HepG2 (cell line): ENCODE measurements at regions not wholly inside any gene's neighbourhood (a gene's known extent, or its start where the extent isn't known, plus 50 kb on each side); places are given as distances from the start of the nearest gene placed in this dataset.

Experiments
- ARNT ChIP-seq: fragments of 450-650 bp; IDR thresholded peaks from 2 replicates; pipeline ENCODE4 v1.6.1; 2017
- CHD2 ChIP-seq: IDR thresholded peaks from 2 replicates; pipeline ENCODE4 v1.6.1; 2011; ENCODE audit warnings: low read depth, low read length, improper control_type of control experiment
- DNMT1 ChIP-seq: sonication (generic); formaldehyde crosslinking; IDR thresholded peaks from 2 replicates; pipeline ENCODE4 v1.5.1; 2020; ENCODE audit warnings: mild to moderate bottlenecking, missing genetic modification reagents
- FOXA3 ChIP-seq: IDR thresholded peaks from 2 replicates; pipeline ENCODE4 v1.6.1; 2016; ENCODE audit warnings: missing genetic modification reagents, missing compliant biosample characterization
- HCFC1 ChIP-seq: fragments of 150-350 bp; IDR thresholded peaks from 2 replicates; pipeline ENCODE4 v1.6.1; 2014; ENCODE audit warnings: low read depth, low read length
- HNRNPH1 ChIP-seq: fragments of 200-400 bp; formaldehyde crosslinking; optimal IDR thresholded peaks from 2 replicates; pipeline ENCODE3; 2017; ENCODE audit warnings: mild to moderate bottlenecking, low read depth, low read length
- SP140L ChIP-seq: sonication (generic); formaldehyde crosslinking; IDR thresholded peaks from 2 replicates; pipeline ENCODE4 v1.4.0; 2020; ENCODE audit warnings: missing genetic modification reagents, borderline replicate concordance
- SRSF1 ChIP-seq: fragments of 200-400 bp; formaldehyde crosslinking; optimal IDR thresholded peaks from 2 replicates; pipeline ENCODE3; 2017; ENCODE audit warnings: mild to moderate bottlenecking, low read depth, low read length, moderate library complexity
- TAF1 ChIP-seq: sonication (generic); formaldehyde crosslinking; IDR thresholded peaks from 2 replicates; pipeline ENCODE4 v1.4.0; 2020; ENCODE audit warnings: missing genetic modification reagents
- THAP8 ChIP-seq: sonication (generic); formaldehyde crosslinking; IDR thresholded peaks from 2 replicates; pipeline ENCODE4 v1.5.1; 2020; ENCODE audit warnings: missing genetic modification reagents, mild to moderate bottlenecking, borderline replicate concordance
- YY1 ChIP-seq: IDR thresholded peaks from 2 replicates; pipeline ENCODE4 v1.6.1; 2011; ENCODE audit warnings: low read length, low read depth, moderate library complexity, mild to moderate bottlenecking; ENCODE audit not compliant: insufficient read depth, insufficient replicate concordance
- ZNF180 ChIP-seq: sonication (generic); formaldehyde crosslinking; IDR thresholded peaks from 2 replicates; pipeline ENCODE4 v1.4.0; 2020; ENCODE audit warnings: low read depth, missing genetic modification reagents, borderline replicate concordance
- ZNF562 ChIP-seq: sonication (generic); formaldehyde crosslinking; IDR thresholded peaks from 2 replicates; pipeline ENCODE4 v1.8.0; 2022; ENCODE audit warnings: missing genetic modification reagents, borderline replicate concordance
- ZNF567 ChIP-seq: sonication (generic); formaldehyde crosslinking; IDR thresholded peaks from 2 replicates; pipeline ENCODE4 v1.8.1; 2023; ENCODE audit warnings: mild to moderate bottlenecking, missing genetic modification reagents, borderline replicate concordance
- ZNF569 ChIP-seq: sonication (generic); formaldehyde crosslinking; IDR thresholded peaks from 2 replicates; pipeline ENCODE4 v1.5.0; 2020; ENCODE audit warnings: mild to moderate bottlenecking, missing genetic modification reagents, moderate library complexity, borderline replicate concordance
- TF ChIP-seq, protein P1 (sequence below), 2 experiments: IDR thresholded peaks; 2 replicates each; pipeline ENCODE4 v1.6.1; 2011 to 2012; ENCODE audit warnings: low read length in 2 of 2, borderline replicate concordance in 1 of 2, low read depth in 1 of 2, mild to moderate bottlenecking in 1 of 2, moderate library complexity in 1 of 2
- TF ChIP-seq, protein P2 (sequence below): sonication (generic); formaldehyde crosslinking; IDR thresholded peaks from 2 replicates; pipeline ENCODE4 v1.4.0; 2020; ENCODE audit warnings: missing genetic modification reagents
- TF ChIP-seq, protein P3 (sequence below): sonication (generic); formaldehyde crosslinking; IDR thresholded peaks from 2 replicates; pipeline ENCODE4 v1.4.0; 2020; ENCODE audit warnings: missing genetic modification reagents

GRCh38 chr7:67302113-67303039, 305.7 kb downstream of the TYW1 start (continued):
- TF ChIP-seq, protein P1, sequence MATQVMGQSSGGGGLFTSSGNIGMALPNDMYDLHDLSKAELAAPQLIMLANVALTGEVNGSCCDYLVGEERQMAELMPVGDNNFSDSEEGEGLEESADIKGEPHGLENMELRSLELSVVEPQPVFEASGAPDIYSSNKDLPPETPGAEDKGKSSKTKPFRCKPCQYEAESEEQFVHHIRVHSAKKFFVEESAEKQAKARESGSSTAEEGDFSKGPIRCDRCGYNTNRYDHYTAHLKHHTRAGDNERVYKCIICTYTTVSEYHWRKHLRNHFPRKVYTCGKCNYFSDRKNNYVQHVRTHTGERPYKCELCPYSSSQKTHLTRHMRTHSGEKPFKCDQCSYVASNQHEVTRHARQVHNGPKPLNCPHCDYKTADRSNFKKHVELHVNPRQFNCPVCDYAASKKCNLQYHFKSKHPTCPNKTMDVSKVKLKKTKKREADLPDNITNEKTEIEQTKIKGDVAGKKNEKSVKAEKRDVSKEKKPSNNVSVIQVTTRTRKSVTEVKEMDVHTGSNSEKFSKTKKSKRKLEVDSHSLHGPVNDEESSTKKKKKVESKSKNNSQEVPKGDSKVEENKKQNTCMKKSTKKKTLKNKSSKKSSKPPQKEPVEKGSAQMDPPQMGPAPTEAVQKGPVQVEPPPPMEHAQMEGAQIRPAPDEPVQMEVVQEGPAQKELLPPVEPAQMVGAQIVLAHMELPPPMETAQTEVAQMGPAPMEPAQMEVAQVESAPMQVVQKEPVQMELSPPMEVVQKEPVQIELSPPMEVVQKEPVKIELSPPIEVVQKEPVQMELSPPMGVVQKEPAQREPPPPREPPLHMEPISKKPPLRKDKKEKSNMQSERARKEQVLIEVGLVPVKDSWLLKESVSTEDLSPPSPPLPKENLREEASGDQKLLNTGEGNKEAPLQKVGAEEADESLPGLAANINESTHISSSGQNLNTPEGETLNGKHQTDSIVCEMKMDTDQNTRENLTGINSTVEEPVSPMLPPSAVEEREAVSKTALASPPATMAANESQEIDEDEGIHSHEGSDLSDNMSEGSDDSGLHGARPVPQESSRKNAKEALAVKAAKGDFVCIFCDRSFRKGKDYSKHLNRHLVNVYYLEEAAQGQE (IDR thresholded peaks at IDR 0.05; ENCODE audit: borderline replicate concordance in 1 of 2, low read depth in 1 of 2, low read length in 2 of 2), result peak in 1 of 2 experiments; percentile 60; a peak in 1 of 4 replicates
- no peak for TF ChIP-seq ZNF569 (CRISPR knock-in tag)
- no peak; the same call in 1 of the 2 replicates for TF ChIP-seq FOXA3 (CRISPR knock-in tag)
- no peak for TF ChIP-seq DNMT1 (CRISPR knock-in tag)
- TF ChIP-seq THAP8 (CRISPR knock-in tag), result no peak
- TF ChIP-seq HCFC1, result no peak
- TF ChIP-seq, protein P2, sequence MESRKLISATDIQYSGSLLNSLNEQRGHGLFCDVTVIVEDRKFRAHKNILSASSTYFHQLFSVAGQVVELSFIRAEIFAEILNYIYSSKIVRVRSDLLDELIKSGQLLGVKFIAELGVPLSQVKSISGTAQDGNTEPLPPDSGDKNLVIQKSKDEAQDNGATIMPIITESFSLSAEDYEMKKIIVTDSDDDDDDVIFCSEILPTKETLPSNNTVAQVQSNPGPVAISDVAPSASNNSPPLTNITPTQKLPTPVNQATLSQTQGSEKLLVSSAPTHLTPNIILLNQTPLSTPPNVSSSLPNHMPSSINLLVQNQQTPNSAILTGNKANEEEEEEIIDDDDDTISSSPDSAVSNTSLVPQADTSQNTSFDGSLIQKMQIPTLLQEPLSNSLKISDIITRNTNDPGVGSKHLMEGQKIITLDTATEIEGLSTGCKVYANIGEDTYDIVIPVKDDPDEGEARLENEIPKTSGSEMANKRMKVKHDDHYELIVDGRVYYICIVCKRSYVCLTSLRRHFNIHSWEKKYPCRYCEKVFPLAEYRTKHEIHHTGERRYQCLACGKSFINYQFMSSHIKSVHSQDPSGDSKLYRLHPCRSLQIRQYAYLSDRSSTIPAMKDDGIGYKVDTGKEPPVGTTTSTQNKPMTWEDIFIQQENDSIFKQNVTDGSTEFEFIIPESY, result no peak
- TF ChIP-seq HNRNPH1, result no peak
- no peak for TF ChIP-seq SP140L
- TF ChIP-seq ZNF180 (CRISPR knock-in tag), result no peak
- TF ChIP-seq YY1, result peak; percentile 57
- peak; percentile 84 for TF ChIP-seq TAF1
- no peak for TF ChIP-seq ZNF562
- peak; percentile 64; the same call in 1 of the 2 replicates for TF ChIP-seq CHD2
- no peak for TF ChIP-seq ZNF567 (CRISPR knock-in tag)
- no peak for TF ChIP-seq ARNT
- TF ChIP-seq, protein P3, sequence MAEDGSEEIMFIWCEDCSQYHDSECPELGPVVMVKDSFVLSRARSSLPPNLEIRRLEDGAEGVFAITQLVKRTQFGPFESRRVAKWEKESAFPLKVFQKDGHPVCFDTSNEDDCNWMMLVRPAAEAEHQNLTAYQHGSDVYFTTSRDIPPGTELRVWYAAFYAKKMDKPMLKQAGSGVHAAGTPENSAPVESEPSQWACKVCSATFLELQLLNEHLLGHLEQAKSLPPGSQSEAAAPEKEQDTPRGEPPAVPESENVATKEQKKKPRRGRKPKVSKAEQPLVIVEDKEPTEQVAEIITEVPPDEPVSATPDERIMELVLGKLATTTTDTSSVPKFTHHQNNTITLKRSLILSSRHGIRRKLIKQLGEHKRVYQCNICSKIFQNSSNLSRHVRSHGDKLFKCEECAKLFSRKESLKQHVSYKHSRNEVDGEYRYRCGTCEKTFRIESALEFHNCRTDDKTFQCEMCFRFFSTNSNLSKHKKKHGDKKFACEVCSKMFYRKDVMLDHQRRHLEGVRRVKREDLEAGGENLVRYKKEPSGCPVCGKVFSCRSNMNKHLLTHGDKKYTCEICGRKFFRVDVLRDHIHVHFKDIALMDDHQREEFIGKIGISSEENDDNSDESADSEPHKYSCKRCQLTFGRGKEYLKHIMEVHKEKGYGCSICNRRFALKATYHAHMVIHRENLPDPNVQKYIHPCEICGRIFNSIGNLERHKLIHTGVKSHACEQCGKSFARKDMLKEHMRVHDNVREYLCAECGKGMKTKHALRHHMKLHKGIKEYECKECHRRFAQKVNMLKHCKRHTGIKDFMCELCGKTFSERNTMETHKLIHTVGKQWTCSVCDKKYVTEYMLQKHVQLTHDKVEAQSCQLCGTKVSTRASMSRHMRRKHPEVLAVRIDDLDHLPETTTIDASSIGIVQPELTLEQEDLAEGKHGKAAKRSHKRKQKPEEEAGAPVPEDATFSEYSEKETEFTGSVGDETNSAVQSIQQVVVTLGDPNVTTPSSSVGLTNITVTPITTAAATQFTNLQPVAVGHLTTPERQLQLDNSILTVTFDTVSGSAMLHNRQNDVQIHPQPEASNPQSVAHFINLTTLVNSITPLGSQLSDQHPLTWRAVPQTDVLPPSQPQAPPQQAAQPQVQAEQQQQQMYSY, result no peak
- TF ChIP-seq SRSF1, result peak; percentile 47
